Neuronal stem cell (in vitro differentiated cells): ENCODE measurements at regions not wholly inside any gene's neighbourhood (a gene's known extent, or its start where the extent isn't known, plus 50 kb on each side); places are given as distances from the start of the nearest gene placed in this dataset.

ENCODE experiments used
- DNase-seq: peaks from one replicate; pipeline ENCODE4 v3.0.0-alpha.2; 2013; ENCODE audit warnings: low spot score
- H2AFZ ChIP-seq: one replicate; pipeline ENCODE4 v1.6.1; 2013; ENCODE audit warnings: mild to moderate bottlenecking, low read length, inconsistent platforms
- H2AK5ac ChIP-seq: 2 replicates; pipeline ENCODE4 v1.6.1; 2013; ENCODE audit warnings: low read depth, mild to moderate bottlenecking, inconsistent platforms, low read length, moderate library complexity, mixed read lengths
- H2BK120ac ChIP-seq: 2 replicates; pipeline ENCODE4 v1.6.1; 2013; ENCODE audit warnings: low read depth, mild to moderate bottlenecking, inconsistent platforms, low read length, moderate library complexity, mixed read lengths
- H2BK12ac ChIP-seq: one replicate; pipeline ENCODE4 v1.6.1; 2013; ENCODE audit warnings: low read length, inconsistent platforms
- H2BK15ac ChIP-seq: 2 replicates; pipeline ENCODE4 v1.6.1; 2013; ENCODE audit warnings: mild to moderate bottlenecking, low read length, inconsistent platforms, mixed read lengths
- H2BK5ac ChIP-seq: one replicate; pipeline ENCODE4 v1.6.1; 2013; ENCODE audit warnings: inconsistent platforms, mild to moderate bottlenecking, low read length, moderate library complexity
- H3K14ac ChIP-seq: one replicate; pipeline ENCODE4 v1.6.1; 2013; ENCODE audit warnings: low read length, inconsistent platforms
- H3K18ac ChIP-seq: 2 replicates; pipeline ENCODE4 v1.6.1; 2013; ENCODE audit warnings: low read length, inconsistent platforms
- H3K23ac ChIP-seq: 2 replicates; pipeline ENCODE4 v1.6.1; 2013; ENCODE audit warnings: low read depth, mild to moderate bottlenecking, mixed read lengths, low read length, inconsistent platforms; ENCODE audit not compliant: poor library complexity
- H3K27ac ChIP-seq: replicated peaks from 3 replicates; pipeline ENCODE4 v1.5.1; 2013; ENCODE audit warnings: low read length, inconsistent platforms
- H3K27me3 ChIP-seq, 3 experiments: 2 replicates each; pipeline ENCODE4 v1.6.1; 2013; ENCODE audit warnings: low read length in 3 of 3, mild to moderate bottlenecking in 2 of 3, inconsistent platforms in 1 of 3, low read depth in 1 of 3, mixed read lengths in 1 of 3, moderate library complexity in 1 of 3; ENCODE audit not compliant: control insufficient read depth in 3 of 3, insufficient read depth in 3 of 3
- H3K36me3 ChIP-seq, 2 donors: replicated peaks in 1 of 2; 2 replicates each; pipeline ENCODE4 v1.6.1; 2013; ENCODE audit warnings: low read length in 2 of 2; ENCODE audit not compliant: control insufficient read depth in 2 of 2, insufficient read depth in 2 of 2
- H3K4ac ChIP-seq: 2 replicates; pipeline ENCODE4 v1.6.1; 2013; ENCODE audit warnings: inconsistent platforms, mild to moderate bottlenecking, low read length, moderate library complexity
- H3K4me1 ChIP-seq, 2 donors: 1 replicate in 1 of 2; 2 replicates in 1 of 2; pipeline ENCODE4 v1.6.1; 2013; ENCODE audit warnings: low read length in 2 of 2, low read depth in 1 of 2; ENCODE audit not compliant: control insufficient read depth in 2 of 2, insufficient read depth in 1 of 2
- H3K4me2 ChIP-seq: one replicate; pipeline ENCODE4 v1.6.1; 2013; ENCODE audit warnings: mild to moderate bottlenecking, low read length, inconsistent platforms; ENCODE audit not compliant: insufficient read depth, poor library complexity, severe bottlenecking
- H3K4me3 ChIP-seq, 2 donors: 2 replicates each; pipeline ENCODE4 v1.5.1; 2013; ENCODE audit warnings: low read length in 2 of 2, mild to moderate bottlenecking in 2 of 2, inconsistent platforms in 1 of 2, moderate library complexity in 1 of 2
- H3K79me1 ChIP-seq: one replicate; pipeline ENCODE4 v1.6.1; 2013; ENCODE audit warnings: low read depth, mild to moderate bottlenecking, inconsistent platforms, low read length, moderate library complexity
- H3K9ac ChIP-seq: one replicate; pipeline ENCODE4 v1.6.1; 2013; ENCODE audit warnings: mild to moderate bottlenecking, low read depth, low read length, inconsistent platforms; ENCODE audit not compliant: poor library complexity
- H3K9me3 ChIP-seq, 2 donors: replicated peaks in 1 of 2; 2 replicates each; pipeline versions ENCODE3 to v1.6.1; 2013; ENCODE audit warnings: low read length in 2 of 2, mild to moderate bottlenecking in 2 of 2, inconsistent platforms in 1 of 2, low read depth in 1 of 2, mixed read lengths in 1 of 2, moderate library complexity in 1 of 2; ENCODE audit not compliant: control insufficient read depth in 2 of 2, insufficient read depth in 1 of 2
- H4K8ac ChIP-seq: one replicate; pipeline ENCODE4 v1.6.1; 2013; ENCODE audit warnings: low read depth, mild to moderate bottlenecking, inconsistent platforms, low read length, moderate library complexity
- H4K91ac ChIP-seq: one replicate; pipeline ENCODE4 v1.6.1; 2013; ENCODE audit warnings: low read length, low read depth, mild to moderate bottlenecking, inconsistent platforms; ENCODE audit not compliant: poor library complexity
- WGBS, 2 donors: extraction: QIAGEN DNeasy Blood & Tissue Kit; methylation state at CpG; one replicate each; pipeline ENCODE4 v1.1.7; 2013; ENCODE audit warnings: missing lambda C conversion rate in 2 of 2, mixed read lengths in 1 of 2; ENCODE audit not compliant: insufficient read length in 2 of 2, insufficient replicate concordance in 1 of 2; ENCODE audit errors: extremely low coverage in 2 of 2; 5-methylcytosine and 5-hydroxymethylcytosine counted together

- Histone ChIP-seq H3K4me3 (peak overlapping the region in 1 of 2 donors; percentile 87), H3K9me3 (peaks cover 5 to 41% of the 10 kb centered on the region in 2 donors), H3K27me3 (no peaks in the 10 kb centered on the region), H2BK15ac (no peak overlapping the region), H3K14ac (no peak overlapping the region), H3K23ac (no peak overlapping the region), H3K4ac (no peak overlapping the region), H2BK5ac (no peak overlapping the region), H2BK12ac (no peak overlapping the region), H4K8ac (no peak overlapping the region), H3K36me3 (peaks cover 0 to 41% of the 10 kb centered on the region in 2 donors), H4K91ac (no peak overlapping the region), H3K27ac (no peak overlapping the region), H3K79me1 (no peaks in the 10 kb centered on the region), H2AFZ (no peak overlapping the region), H3K4me1 (peaks cover 0 to 1% of the 10 kb centered on the region in 2 donors), H3K9ac (no peak overlapping the region), H2BK120ac (no peak overlapping the region), H3K4me2 (no peak overlapping the region), H2AK5ac (no peak overlapping the region), H3K18ac (no peak overlapping the region)
- DNase-seq: no peak
- no CpG with 5 or more reads among the region's 2 CpGs for WGBS, 2 donors
Measured at GRCh38 chr3:168251371-168251770, 155.6 kb upstream of the GOLIM4 start.

- no peak overlapping the region for H3K23ac ChIP-seq
- H3K14ac ChIP-seq: no peak overlapping the region
- no peak overlapping the region for H2BK15ac ChIP-seq
- H3K27me3 ChIP-seq: no peaks in the 10 kb centered on the region
- no peak overlapping the region for H2BK12ac ChIP-seq
- peak overlapping the region; percentile 89 for H2AFZ ChIP-seq
- peak; percentile 26 for DNase-seq
- no peak overlapping the region for H3K27ac ChIP-seq
- no peak overlapping the region for H4K91ac ChIP-seq
- H3K36me3 ChIP-seq: peaks cover 0 to 34% of the 10 kb centered on the region in 2 donors
- H2AK5ac ChIP-seq: no peak overlapping the region
- no peaks in the 10 kb centered on the region for H3K79me1 ChIP-seq
- peaks cover 3 to 32% of the 10 kb centered on the region in 2 donors for H3K9me3 ChIP-seq
- H4K8ac ChIP-seq: no peak overlapping the region
- no peak overlapping the region for H3K4ac ChIP-seq
- no peak overlapping the region for H2BK5ac ChIP-seq
- H3K4me3 ChIP-seq: peak overlapping the region; percentile 87 to 98
- WGBS, 2 donors: no CpG with 5 or more reads among the region's 16 CpGs
- no peak overlapping the region for H3K9ac ChIP-seq
- H2BK120ac ChIP-seq: no peak overlapping the region
- H3K4me2 ChIP-seq: peak overlapping the region; percentile 98
- peaks cover 0 to 1% of the 10 kb centered on the region in 2 donors for H3K4me1 ChIP-seq
- no peak overlapping the region for H3K18ac ChIP-seq
Measured at GRCh38 chr3:168250415-168250861, 154.7 kb upstream of the GOLIM4 start.

GRCh38 chr3:168249550-168250414 is 154.1 kb upstream of the GOLIM4 start:
- Histone ChIP-seq H3K14ac (peak overlapping the region; percentile 100), H3K4me3 (peak overlapping the region; percentile 87 to 98), H3K18ac (peak overlapping the region; percentile 100), H2AFZ (peak overlapping the region; percentile 89), H2BK120ac (no peak overlapping the region), H2AK5ac (no peak overlapping the region), H3K27ac (peak overlapping the region; percentile 100), H3K4ac (no peak overlapping the region), H3K9me3 (peaks cover 0 to 26% of the 10 kb centered on the region in 2 donors), H4K8ac (no peak overlapping the region), H2BK12ac (peak overlapping the region; percentile 90), H4K91ac (no peak overlapping the region), H3K27me3 (no peaks in the 10 kb centered on the region), H3K36me3 (peaks cover 0 to 28% of the 10 kb centered on the region in 2 donors), H3K4me2 (peak overlapping the region; percentile 98), H3K79me1 (no peaks in the 10 kb centered on the region), H3K4me1 (peaks cover 0 to 1% of the 10 kb centered on the region in 2 donors), H2BK15ac (peak overlapping the region; percentile 94), H2BK5ac (peak overlapping the region; percentile 98), H3K9ac (peak overlapping the region; percentile 98), H3K23ac (peak overlapping the region; percentile 80)
- peak; percentile 88 for DNase-seq
- WGBS, 2 donors: no CpG with 5 or more reads among the region's 89 CpGs

- Histone ChIP-seq H2BK12ac (no peak overlapping the region), H3K4ac (no peak overlapping the region), H3K4me1 (peaks cover 0 to 1% of the 10 kb centered on the region in 2 donors), H3K23ac (peak overlapping the region; percentile 35), H3K79me1 (no peaks in the 10 kb centered on the region), H3K27me3 (no peaks in the 10 kb centered on the region), H3K14ac (no peak overlapping the region), H3K9me3 (peaks cover 0 to 20% of the 10 kb centered on the region in 2 donors), H4K91ac (no peak overlapping the region), H2AK5ac (no peak overlapping the region), H3K27ac (peak overlapping the region; percentile 100), H2BK15ac (no peak overlapping the region), H3K18ac (peak overlapping the region; percentile 100), H3K9ac (peak overlapping the region; percentile 64), H3K4me3 (peak overlapping the region; percentile 87 to 98), H4K8ac (peak overlapping the region; percentile 23), H2BK5ac (peak overlapping the region; percentile 98), H3K36me3 (peaks cover 0 to 22% of the 10 kb centered on the region in 2 donors), H3K4me2 (peak overlapping the region; percentile 98), H2AFZ (peak overlapping the region; percentile 89), H2BK120ac (no peak overlapping the region)
- no peak for DNase-seq
- WGBS, 2 donors: no CpG with 5 or more reads among the region's 16 CpGs
Measured at GRCh38 chr3:168249205-168249549, 153.5 kb upstream of the GOLIM4 start.
